GM03348 (cell line): ENCODE measurements at regions not wholly inside any gene's neighbourhood (a gene's known extent, or its start where the extent isn't known, plus 50 kb on each side); places are given as distances from the start of the nearest gene placed in this dataset.
"Not testable (repeated sequence)": the region's sequence is repeated elsewhere in the genome, so short reads cannot be mapped to it uniquely, and the experiment has no call there.

ENCODE experiments used
- DNase-seq: peaks from one replicate; pipeline ENCODE4 v3.0.0; 2012; ENCODE audit warnings: low spot score

GRCh38 chr14:45867046-45867894, 614.3 kb upstream of the MIS18BP1 start:
- no peak for DNase-seq

GRCh38 chr14:45838597-45838996, 585.6 kb upstream of the MIS18BP1 start:
- DNase-seq: no peak

- DNase-seq: no peak
Measured at GRCh38 chr14:45819107-45819506, 566.1 kb upstream of the MIS18BP1 start.

- DNase-seq: no peak
Measured at GRCh38 chr14:45811155-45811554, 558.2 kb upstream of the MIS18BP1 start.

GRCh38 chr14:45810152-45810872, 557.3 kb upstream of the MIS18BP1 start:
- DNase-seq: no peak

- no peak for DNase-seq
Measured at GRCh38 chr14:45807178-45807899, 554.3 kb upstream of the MIS18BP1 start.

- DNase-seq: no peak
Measured at GRCh38 chr14:45799511-45799910, 546.5 kb upstream of the MIS18BP1 start.

- DNase-seq: no peak
Measured at GRCh38 chr14:45798659-45799058, 545.7 kb upstream of the MIS18BP1 start.

- not testable (repeated sequence) for DNase-seq
Measured at GRCh38 chr14:45796006-45796405, 543.0 kb upstream of the MIS18BP1 start.

GRCh38 chr14:45793081-45793480, 540.1 kb upstream of the MIS18BP1 start:
- no peak for DNase-seq

- no peak for DNase-seq
Measured at GRCh38 chr14:45790293-45790692, 537.3 kb upstream of the MIS18BP1 start.

- no peak for DNase-seq
Measured at GRCh38 chr14:45787167-45787566, 534.2 kb upstream of the MIS18BP1 start.

GRCh38 chr14:45786266-45786665, 533.3 kb upstream of the MIS18BP1 start:
- DNase-seq: no peak

GRCh38 chr14:45785240-45785639, 532.2 kb upstream of the MIS18BP1 start:
- no peak for DNase-seq

- no peak for DNase-seq
Measured at GRCh38 chr14:45766247-45766646, 513.2 kb upstream of the MIS18BP1 start.

GRCh38 chr14:45757655-45758054, 504.7 kb upstream of the MIS18BP1 start:
- DNase-seq: no peak

- DNase-seq: not testable (repeated sequence)
Measured at GRCh38 chr14:45756412-45756811, 503.4 kb upstream of the MIS18BP1 start.

- no peak for DNase-seq
Measured at GRCh38 chr14:45743884-45744283, 490.9 kb upstream of the MIS18BP1 start.

- no peak for DNase-seq
Measured at GRCh38 chr14:45742187-45742586, 489.2 kb upstream of the MIS18BP1 start.

GRCh38 chr14:45728434-45729225, 475.6 kb upstream of the MIS18BP1 start:
- no peak for DNase-seq

- no peak for DNase-seq
Measured at GRCh38 chr14:45727133-45727532, 474.1 kb upstream of the MIS18BP1 start.

- no peak for DNase-seq
Measured at GRCh38 chr14:45721472-45721871, 468.5 kb upstream of the MIS18BP1 start.
